Kidney (tissue), 13 donors: ENCODE measurements at regions not wholly inside any gene's neighbourhood (a gene's known extent, or its start where the extent isn't known, plus 50 kb on each side); places are given as distances from the start of the nearest gene placed in this dataset.

Source experiments
- DNase-seq, 5 donors: peaks; one replicate each; pipeline ENCODE4 v3.0.0-alpha.2; 2013 to 2020
- FAIRE-seq: peaks from 2 replicates; lab custom pipeline; 2012; peaks lifted over from hg19 to GRCh38; lab: Jason Lieb, UNC
- H3K27ac ChIP-seq, 2 donors: one replicate each; pipeline ENCODE4 v1.7.0; 2013; ENCODE audit warnings: low read depth in 2 of 2, low read length in 2 of 2, inconsistent platforms in 1 of 2
- H3K27me3 ChIP-seq: one replicate; pipeline ENCODE4 v1.7.1; 2013; ENCODE audit warnings: low read length, inconsistent platforms; ENCODE audit not compliant: control insufficient read depth, insufficient read depth
- H3K36me3 ChIP-seq, 3 donors: one replicate each; pipeline versions ENCODE4 v1.7.0 to v1.7.1; 2013; ENCODE audit warnings: low read length in 3 of 3, control low read depth in 1 of 3, inconsistent platforms in 1 of 3; ENCODE audit not compliant: insufficient read depth in 3 of 3, control insufficient read depth in 2 of 3
- H3K4me1 ChIP-seq, 3 donors: one replicate each; pipeline versions ENCODE4 v1.7.0 to v1.7.1; 2013; ENCODE audit warnings: low read length in 3 of 3, inconsistent platforms in 1 of 3, low read depth in 1 of 3; ENCODE audit not compliant: control insufficient read depth in 2 of 3, insufficient read depth in 2 of 3
- H3K4me3 ChIP-seq, 3 donors: one replicate each; pipeline versions ENCODE4 v1.7.0 to v1.8.1; 2013; ENCODE audit warnings: low read length in 3 of 3, control low read depth in 1 of 3, inconsistent platforms in 1 of 3
- H3K9ac ChIP-seq, 3 donors: one replicate each; pipeline versions ENCODE4 v1.7.0 to v1.7.1; 2013; ENCODE audit warnings: low read length in 3 of 3, control low read depth in 1 of 3, inconsistent platforms in 1 of 3
- H3K9me3 ChIP-seq, 3 donors: one replicate each; pipeline versions ENCODE4 v1.7.0 to v1.7.1; 2013; ENCODE audit warnings: low read length in 3 of 3, control low read depth in 1 of 3, inconsistent platforms in 1 of 3; ENCODE audit not compliant: control insufficient read depth in 2 of 3, insufficient read depth in 1 of 3
- intact Hi-C: fragments of 100-400 bp; cut with DNase I; formaldehyde crosslinking; loops from one replicate; pipeline ENCODE4 v1.11.1; 2022
- TF ChIP-seq, protein P1 (sequence below): IDR thresholded peaks from 3 replicates; pipeline ENCODE4 v1.5.1; 2012; ENCODE audit warnings: mild to moderate bottlenecking, moderate library complexity, borderline replicate concordance; ENCODE audit not compliant: insufficient read depth; ENCODE audit errors: extremely low read depth
- donor health status: control.
- donor health status: control.
- donor health status: control.
- donor health status: control.
- donor health status: control.
- donor health status: DM: yes; HTN: yes; CAD: no.
- donor health status: Normal renal cell carcinoma (clear cell type).

DNA sequence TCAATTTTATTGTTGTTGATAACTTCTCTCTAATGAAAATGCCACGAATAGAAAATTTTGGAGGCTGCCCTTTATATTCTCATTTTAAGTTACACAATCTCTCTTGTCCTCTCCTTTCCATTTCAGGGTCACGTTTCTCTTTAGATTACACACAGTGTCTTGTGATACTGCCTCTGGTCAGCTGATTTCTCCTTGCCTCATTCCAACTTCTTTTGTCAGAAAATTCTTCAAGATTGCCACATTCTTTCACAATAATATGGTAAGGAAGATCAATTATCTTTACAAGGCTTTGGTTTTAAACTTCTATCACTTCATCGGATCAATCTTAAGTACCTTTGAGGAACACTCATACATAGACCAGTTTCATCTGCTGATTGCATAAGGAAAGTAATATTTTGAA is 370.3 kb downstream of the RFPL4B start:
- H3K36me3 ChIP-seq, result no peaks in the 10 kb centered on the region
- no peaks in the 10 kb centered on the region for H3K4me1 ChIP-seq
- H3K9me3 ChIP-seq, result no peaks in the 10 kb centered on the region
- FAIRE-seq, result no peak
- TF ChIP-seq, protein P1, sequence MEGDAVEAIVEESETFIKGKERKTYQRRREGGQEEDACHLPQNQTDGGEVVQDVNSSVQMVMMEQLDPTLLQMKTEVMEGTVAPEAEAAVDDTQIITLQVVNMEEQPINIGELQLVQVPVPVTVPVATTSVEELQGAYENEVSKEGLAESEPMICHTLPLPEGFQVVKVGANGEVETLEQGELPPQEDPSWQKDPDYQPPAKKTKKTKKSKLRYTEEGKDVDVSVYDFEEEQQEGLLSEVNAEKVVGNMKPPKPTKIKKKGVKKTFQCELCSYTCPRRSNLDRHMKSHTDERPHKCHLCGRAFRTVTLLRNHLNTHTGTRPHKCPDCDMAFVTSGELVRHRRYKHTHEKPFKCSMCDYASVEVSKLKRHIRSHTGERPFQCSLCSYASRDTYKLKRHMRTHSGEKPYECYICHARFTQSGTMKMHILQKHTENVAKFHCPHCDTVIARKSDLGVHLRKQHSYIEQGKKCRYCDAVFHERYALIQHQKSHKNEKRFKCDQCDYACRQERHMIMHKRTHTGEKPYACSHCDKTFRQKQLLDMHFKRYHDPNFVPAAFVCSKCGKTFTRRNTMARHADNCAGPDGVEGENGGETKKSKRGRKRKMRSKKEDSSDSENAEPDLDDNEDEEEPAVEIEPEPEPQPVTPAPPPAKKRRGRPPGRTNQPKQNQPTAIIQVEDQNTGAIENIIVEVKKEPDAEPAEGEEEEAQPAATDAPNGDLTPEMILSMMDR, result no peak
- H3K27ac ChIP-seq, result no peak overlapping the region
- H3K9ac ChIP-seq, result no peak overlapping the region
- intact Hi-C loops, result no loop called here
- no peak for DNase-seq
- no peaks in the 10 kb centered on the region for H3K27me3 ChIP-seq
- H3K4me3 ChIP-seq, result no peak overlapping the region

DNA sequence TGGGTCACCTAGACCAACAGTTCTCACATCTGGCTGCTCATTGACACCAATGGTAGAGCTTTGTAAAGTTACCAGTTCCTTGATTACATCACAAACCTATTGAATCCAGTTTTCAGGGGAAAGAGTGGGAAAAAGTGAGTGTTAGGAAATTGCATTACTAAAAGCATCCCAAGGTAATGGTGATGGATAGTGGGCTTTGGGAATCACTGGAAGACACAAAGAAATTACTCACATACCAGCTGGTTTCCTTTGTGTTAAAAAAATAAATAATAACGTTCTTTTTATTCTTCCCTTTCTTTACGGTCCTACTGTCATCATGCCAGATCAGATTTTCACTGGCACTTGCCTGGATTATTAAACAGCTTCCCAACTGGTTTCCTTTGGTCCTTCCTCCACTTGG is 370.7 kb downstream of the RFPL4B start:
- Histone ChIP-seq H3K4me1 (no peaks in the 10 kb centered on the region), H3K9ac (no peak overlapping the region), H3K36me3 (no peaks in the 10 kb centered on the region), H3K4me3 (no peak overlapping the region), H3K27me3 (no peaks in the 10 kb centered on the region), H3K27ac (no peak overlapping the region), H3K9me3 (no peaks in the 10 kb centered on the region)
- FAIRE-seq (no peak), DNase-seq (no peak)
- TF ChIP-seq, protein P1, result no peak
- intact Hi-C loops, result no loop called here

DNA sequence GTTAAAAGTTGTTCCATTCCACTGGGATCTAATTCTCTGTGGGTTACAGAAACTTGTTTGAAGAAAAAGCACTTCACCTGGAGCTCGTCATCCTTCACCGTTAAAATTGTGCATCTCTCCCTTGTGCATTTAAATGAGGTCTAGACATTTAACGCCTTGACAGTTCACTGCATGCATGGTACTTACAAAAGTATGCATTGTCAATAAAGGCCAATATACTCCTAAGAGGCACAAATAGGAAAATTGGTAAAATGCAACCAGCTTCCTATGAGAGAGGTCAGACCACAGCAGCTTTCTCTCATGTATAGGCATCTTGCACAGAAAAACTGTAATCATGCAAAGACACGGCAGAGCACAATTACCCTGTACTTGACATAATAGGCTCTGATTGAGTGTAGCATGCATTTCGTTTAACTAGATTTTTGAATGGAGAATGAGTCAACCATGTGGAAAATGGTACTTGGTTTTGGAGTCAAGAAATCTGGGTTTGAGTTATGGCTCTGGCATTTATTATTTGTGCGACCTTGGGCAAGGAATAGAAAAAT is 378.5 kb downstream of the RFPL4B start:
- TF ChIP-seq, protein P1, result no peak
- no peaks in the 10 kb centered on the region for H3K27me3 ChIP-seq
- no peak overlapping the region for H3K9ac ChIP-seq
- H3K27ac ChIP-seq, result no peak overlapping the region
- H3K36me3 ChIP-seq, result no peaks in the 10 kb centered on the region
- no peaks in the 10 kb centered on the region for H3K4me1 ChIP-seq
- FAIRE-seq (no peak), DNase-seq (peak in 1 of 5 donors; percentile 3)
- H3K4me3 ChIP-seq, result no peak overlapping the region
- intact Hi-C loops, result no loop called here
- H3K9me3 ChIP-seq, result no peaks in the 10 kb centered on the region

DNA sequence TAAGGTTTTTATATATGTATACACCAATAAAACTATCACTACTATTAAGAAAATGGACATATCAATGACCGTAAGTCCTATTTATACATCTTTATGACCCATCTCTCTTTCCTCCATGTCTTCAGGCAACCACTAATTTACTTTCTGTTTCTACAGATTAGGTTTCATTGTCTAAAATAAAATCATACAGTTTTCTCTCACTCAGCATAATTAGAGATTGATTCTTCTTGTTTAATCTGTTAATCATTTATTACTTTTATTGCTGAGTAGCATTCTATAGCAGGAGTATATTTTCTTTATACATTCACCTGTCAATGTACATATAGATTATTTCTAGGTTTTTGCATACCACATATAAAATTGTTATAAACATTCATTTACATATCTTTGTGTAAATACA is 388.0 kb downstream of the RFPL4B start:
- no peaks in the 10 kb centered on the region for H3K4me1 ChIP-seq
- no peak for DNase-seq
- H3K4me3 ChIP-seq, result no peak overlapping the region
- no peak for FAIRE-seq
- H3K9ac ChIP-seq, result no peak overlapping the region
- H3K36me3 ChIP-seq, result no peaks in the 10 kb centered on the region
- intact Hi-C loops, result no loop called here
- no peaks in the 10 kb centered on the region for H3K27me3 ChIP-seq
- TF ChIP-seq, protein P1, result no peak
- H3K27ac ChIP-seq, result no peak overlapping the region
- no peaks in the 10 kb centered on the region for H3K9me3 ChIP-seq
